HG03432 (cell line): ENCODE measurements at regions not wholly inside any gene's neighbourhood (a gene's known extent, or its start where the extent isn't known, plus 50 kb on each side); places are given as distances from the start of the nearest gene placed in this dataset.

Experiments
- ATAC-seq: cut with Tn5 transposase; IDR thresholded peaks from one replicate; pipeline ENCODE4 v1.9.1; 2021; ENCODE audit warnings: mild to moderate bottlenecking, moderate library complexity; ENCODE audit not compliant: unreplicated experiment

DNA sequence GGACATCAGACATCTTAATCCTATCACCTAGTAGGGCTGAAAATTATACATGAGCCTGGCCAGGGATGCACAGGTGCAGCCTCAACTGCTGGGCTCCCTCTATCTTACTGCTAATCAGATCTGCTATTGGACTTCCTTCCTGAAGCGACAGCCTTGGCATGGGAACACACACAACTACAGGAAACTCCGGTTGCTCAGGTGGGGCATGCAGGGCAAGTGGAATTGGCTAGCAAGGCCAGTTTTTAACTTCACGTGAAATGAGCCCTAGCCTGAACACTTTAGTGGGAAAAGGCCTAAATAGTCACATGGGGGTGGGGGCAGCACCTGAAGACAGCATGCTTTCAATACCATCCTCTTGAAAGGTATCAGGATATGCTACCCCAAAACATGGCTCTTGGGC lies 147.9 kb upstream of the NCKAP5 start:
- no peak for ATAC-seq

DNA sequence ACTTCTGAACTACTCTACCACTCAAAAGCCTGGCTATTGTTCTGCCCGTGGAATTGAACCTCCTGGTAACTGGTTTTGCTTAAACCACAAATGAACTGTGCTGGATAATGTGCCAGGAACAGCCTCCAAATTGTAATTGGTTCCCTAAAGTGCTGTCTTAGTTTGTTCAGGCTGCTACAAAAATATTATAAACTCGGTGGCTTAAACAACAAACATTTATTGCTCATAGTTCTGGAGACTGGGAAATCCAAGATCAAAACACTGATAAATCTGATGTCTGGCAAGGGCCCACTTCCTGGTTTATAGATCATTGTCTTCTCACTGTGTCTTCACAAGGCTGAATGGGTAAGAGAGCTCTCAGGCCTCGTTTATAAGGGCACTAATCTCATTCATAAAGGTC lies 149.2 kb upstream of the NCKAP5 start:
- ATAC-seq: no peak

GRCh38 chr2:133718688-133719201 lies 150.5 kb upstream of the NCKAP5 start:
- no peak for ATAC-seq

DNA sequence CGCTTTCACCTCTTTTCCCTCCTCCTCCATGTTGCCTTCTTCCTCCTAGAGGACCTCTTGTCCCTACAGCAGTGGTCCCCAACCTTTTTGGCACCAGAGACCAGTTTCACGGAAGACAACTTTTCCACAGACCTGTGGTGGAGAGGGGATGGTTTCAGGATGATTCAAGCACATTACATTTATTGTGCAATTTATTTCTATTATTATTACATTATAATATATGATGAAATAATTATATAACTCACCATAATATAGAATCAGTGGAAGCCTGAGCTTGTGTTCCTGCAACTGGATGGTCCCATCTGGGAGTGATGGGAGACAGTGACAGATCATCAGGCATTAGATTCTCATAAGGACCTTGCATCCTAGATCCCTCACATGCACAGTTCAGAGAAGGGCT lies 152.2 kb upstream of the NCKAP5 start:
- ATAC-seq: no peak

GRCh38 chr2:133721118-133721517 lies 152.9 kb upstream of the NCKAP5 start:
- ATAC-seq: no peak

GRCh38 chr2:133723133-133723532 lies 154.9 kb upstream of the NCKAP5 start:
- ATAC-seq: no peak

DNA sequence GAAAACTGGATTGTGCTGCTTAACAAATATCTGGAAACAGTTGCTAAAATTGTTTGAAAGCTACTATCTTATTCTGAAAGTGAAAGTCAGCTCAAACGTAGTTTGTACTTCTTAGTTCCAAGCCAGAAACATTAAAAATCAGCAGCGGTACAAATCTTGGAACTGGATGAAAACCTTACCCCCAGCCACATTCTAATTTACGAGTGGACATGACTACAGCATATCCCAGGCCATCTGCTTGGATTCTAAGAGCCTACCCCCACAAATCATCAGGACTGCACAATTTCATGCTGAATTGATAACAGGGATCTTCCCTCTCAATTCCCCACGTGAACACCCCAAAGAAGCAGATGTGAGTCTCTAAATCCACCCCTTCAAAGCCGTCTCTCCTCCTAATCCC lies 158.7 kb upstream of the NCKAP5 start:
- ATAC-seq: no peak

DNA sequence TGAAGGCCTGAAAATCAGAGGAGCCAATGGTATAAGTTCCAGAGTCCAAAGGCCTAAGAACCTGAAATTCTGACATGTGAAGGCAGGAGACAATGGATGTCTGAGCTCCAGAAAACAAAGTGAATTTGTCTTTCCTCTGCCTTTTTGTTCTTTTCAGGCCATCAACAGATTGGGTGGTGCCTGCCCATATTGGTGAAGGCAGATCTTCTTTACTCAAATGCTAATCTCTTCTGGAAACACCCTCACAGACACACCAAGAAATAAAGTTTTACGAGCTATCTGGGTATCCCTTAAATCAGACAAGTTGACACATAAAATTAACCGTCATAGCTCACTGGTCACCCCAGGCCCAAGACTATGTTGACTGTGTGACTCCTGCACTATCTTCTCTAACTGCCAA lies 163.8 kb upstream of the NCKAP5 start:
- ATAC-seq: no peak

DNA sequence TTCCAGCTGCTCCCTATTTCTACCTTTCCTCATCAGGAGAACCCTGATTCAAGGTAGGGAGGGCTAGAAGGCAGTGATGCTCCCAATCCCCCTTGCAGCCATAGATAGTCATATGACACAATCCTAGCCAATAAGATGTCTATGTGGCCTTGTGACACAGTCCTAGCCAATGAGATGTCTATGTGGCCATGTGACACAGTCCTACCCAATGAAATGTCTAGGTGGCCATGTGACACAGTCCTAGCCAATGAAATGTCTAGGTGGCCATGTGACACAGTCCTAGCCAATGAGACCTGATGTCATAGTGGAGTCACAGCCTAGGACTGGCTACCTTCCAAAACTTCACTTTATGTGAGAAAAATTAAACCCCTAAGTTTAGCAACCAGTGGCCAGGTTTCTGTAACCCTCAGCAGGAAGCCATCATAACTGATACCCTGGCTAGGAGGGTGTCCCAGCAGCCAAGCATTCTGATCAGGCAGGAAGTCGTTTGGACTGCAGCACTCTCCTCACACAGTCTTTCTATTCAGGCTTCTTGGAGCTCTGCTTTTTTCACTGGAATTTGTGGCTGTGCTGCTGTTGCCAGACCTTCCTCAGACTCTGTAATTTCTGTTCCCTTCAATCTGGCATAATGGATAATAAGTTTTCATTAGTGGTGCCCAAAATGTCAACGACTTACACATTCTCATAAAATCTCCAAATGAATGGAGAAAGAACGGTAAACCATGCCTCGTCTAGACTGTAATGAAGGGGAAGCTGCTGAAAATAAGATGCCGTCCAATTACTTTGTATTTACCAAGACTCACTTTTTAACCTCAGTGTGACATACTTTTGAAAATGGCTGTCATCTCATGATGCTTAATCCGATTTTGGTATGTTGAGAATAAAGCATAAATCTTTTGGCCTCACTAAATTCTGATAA lies 165.0 kb upstream of the NCKAP5 start:
- no peak for ATAC-seq

DNA sequence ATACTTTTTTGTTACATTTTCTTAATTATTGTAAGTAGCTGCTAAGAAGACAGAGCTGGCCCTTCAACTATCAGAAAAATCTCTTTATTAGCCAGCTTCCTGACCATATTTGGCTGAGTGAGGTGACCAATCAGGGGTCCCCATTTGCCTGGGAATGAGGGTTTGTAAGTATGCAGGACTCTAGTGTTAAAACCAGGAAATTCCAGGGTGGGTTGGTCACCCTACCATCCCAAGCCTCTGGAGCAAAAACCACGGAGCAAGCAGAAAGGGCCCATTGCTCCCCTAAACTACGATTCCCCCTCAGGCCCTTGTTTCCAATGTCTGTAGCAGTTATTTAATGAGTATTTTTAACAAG lies 165.6 kb upstream of the NCKAP5 start:
- no peak for ATAC-seq

DNA sequence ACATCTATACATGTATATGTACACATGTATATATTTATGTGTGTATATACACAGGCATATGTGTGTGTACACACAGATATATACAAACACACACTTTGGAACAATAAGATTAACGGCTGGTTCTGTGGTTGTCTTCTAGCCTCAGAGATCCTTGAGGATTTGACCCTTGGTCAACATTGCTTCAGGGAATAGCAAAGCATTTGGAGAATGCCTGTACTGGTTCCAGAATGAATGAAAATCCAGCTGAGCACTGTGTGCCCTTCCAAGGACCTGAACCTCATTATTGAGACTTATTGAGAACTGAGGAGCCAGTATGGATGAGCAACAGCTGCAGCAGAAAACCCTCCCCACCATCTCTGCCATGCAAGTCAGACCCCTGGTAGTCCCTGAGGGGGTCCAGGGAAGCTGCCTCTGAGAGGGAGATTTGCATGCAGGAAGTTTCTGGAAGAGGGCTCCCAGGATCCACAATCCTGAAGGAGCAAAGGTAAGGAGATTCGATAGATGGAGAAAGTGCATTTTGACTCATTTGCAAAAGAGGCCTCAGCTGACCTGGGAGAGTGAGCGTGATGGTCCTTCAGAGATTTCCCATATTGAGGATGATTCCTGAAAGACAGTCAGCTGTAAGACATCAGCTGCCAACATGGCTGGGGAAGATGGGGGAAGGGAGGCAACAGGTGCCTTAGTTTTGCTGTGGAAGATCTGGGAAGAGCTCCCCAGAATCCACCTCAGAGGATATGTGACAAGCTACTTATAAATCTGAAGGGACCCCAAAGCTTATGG lies 166.6 kb upstream of the NCKAP5 start:
- ATAC-seq: no peak

DNA sequence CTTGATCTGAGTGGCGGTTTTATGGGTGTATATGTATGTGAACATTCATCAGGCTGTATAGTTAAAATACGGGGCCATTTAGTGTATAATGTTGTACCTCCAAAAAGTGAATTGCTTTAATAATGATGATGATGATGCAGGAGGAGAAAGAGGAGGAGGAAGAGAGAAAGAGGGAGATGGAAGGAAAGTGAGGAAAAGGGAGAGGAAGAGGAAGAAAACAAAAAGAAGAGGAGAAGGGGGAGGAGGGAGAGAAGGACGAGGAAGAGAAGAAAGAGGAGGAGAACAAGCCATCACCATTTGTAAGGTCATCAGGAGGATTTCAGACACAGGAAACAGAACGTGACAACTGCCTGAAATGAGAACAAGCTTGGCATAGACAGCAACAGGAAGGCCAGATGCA lies 168.4 kb upstream of the NCKAP5 start:
- ATAC-seq: no peak

DNA sequence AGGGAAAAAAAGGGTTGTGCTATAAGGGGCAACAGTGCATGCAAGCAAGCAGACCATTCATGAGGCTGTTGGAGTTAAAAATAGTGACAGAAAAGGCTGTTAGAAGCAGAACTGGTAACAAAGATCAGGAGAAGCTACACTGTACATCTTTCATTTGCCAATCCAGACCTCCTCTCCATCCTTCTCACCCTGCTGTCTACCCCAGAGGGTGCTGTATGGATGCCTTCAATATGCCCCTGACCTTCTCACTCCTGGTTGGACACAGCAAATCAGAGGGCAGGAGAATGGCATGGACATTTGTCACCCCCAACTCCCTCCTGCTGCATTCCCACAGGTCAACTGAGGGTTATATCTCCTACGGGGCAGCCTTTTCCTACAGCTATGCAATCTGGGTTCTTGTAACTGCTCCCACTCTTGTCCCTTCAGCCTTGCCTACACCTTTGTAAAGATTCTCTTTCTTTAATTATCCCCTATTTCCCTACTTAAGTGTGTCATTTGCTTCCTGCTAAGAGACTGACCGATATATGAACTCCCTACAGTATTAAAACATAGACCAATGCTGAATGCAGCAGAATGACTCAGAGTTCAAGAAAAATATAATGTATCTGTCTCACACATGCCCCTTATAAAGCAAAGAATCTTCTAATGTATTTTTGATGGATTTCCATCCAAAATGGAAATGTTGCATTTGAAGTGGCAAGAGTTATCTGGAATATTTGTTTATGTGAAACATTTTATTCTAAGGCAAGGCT lies 169.2 kb upstream of the NCKAP5 start:
- ATAC-seq: no peak

DNA sequence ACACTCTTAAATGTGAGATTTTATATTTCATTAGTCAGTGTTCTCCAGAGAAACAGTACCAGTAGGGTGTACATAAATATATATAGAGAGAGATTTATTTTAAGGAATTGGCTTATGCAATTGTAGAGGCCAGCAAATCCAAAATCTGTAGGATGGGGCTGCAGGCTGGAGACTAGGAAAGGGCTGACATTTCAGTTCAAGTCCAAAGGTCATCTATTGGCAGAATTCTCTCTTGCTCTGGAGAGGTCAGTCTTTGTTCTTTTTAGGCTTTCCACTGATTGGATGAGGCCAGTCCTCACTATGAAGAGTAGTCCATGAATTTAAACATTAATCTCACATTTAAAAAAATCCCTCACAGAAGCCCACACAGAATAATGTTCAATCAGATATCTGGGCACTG lies 170.8 kb upstream of the NCKAP5 start:
- ATAC-seq: no peak

DNA sequence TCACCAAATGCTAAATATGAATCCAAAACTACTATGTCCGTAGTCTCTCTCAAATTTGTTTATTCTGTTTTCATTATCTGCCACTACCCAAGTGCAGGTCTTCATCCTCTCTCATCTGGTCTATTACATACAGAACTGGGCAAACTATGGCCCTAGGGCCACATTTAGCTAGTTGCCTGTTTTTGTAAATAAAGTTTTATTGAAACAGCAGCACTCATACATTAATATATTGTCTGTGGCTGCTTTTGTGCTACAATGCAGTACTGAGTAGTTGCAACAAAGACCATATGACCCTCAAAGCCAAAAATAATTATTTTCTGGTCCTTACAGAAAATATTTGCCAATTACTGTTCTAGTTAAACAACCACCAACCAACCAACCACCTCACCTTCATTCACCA lies 172.2 kb upstream of the NCKAP5 start:
- ATAC-seq: no peak

DNA sequence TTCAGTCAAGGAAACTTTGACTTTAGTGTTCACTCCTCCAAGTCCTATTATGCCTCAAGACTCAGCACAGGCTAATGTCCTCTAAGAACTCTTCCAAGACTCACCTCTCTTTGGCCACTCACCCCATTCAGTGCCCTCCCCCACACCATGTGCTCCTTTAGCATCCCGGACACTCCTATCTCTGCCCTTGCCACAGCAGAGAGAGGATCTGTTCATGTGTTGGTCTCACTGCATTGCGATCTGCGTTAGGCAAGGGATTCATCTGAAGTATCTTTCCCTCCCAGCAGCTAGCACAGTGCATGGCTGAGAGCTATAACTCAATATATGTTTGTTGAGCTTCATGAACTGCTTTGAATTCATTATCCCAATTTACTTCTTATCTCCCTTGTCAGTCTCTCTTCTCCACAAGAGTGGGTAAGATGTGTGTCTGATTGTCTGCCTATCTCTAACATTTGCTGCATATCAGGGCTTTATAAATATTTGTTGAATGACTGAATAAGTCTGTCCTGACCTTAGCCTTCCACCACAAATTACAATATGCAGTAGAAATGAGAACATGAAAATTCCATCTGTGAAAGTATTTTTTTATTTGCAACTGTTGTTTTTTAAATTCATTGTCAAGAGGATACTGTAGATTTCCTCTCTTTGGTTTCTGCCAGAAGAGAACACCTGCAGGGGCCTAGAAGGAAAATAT lies 179.9 kb upstream of the NCKAP5 start:
- ATAC-seq: no peak

DNA sequence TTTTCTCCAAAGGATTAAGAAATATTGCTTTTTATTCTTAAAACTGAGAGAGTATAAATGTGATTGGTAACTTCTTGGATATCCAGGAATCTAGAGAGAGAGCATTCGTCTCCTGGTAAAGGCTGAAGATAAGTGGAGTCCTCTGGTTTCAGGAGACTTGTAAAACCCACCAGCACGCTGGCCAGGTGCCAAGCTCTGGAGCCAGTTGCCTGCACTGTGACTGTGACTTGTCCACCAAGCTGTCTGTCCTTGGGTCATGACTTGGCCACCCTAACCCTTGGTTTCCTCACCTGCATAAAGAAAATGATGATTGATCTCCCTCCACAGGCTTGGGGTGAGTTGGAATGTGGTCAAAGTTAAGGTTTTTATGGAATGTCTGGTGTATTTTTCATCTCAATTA lies 185.4 kb upstream of the NCKAP5 start:
- no peak for ATAC-seq

DNA sequence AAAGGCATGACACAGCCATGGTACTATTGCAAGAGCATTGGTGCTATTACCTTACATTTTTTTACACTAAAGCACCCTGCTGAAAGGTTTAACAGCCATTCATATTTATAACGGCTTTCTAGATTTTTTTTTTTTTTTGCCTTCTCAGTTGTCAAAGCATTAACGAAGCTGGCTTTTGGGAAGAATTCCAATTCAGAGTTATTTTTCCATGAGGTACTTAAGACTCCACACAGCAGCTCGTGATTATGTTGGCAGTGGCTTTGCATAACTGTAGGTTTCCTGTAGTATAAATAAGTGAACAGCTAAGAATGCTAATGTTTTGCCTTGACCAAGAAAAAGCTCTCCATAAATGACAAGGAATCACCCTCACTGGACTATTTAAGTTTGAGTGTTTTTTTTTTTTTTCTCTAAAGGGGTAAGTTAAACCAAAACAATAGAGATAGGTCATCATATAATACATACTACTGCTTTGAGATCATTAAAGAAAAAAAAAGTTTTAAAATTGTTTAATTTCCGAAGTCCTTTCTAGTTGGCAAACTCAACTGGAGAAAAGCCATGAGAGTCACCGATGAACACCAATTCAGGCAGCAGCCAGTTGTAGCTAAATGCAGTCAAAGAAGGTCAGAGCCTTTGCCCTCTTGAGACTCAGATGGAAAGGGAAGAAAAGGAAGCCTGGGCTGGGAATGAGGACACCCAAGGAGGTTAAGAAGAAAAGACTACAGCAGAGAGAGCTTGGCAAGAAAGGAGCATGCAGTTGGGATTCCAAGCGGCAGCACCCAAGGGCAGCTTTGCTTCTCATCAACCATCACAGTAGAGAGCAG lies 187.4 kb upstream of the NCKAP5 start:
- no peak for ATAC-seq

GRCh38 chr2:133756833-133757232 lies 188.6 kb upstream of the NCKAP5 start:
- ATAC-seq: no peak

DNA sequence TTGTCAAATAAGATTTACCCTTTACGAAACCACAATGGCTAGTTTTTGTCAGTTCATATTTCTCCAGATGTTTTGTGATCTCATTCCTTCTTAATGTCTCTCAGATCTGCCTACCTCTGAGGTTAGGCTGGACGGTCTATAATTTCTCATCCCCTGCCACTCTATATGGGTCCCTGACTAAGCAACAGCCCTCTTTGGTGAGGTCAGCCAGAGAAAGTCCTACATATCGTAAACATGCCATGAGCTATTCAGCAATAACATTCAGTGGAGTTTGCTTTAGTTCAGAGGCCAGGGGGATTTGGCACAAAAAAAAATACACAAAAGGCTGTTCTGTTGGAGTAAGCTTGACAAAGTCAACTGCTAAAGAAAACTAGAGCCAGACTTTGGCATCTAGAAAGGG lies 192.1 kb upstream of the NCKAP5 start:
- no peak for ATAC-seq
